ENCODE measurements at regions not wholly inside any gene's neighbourhood (a gene's known extent, or its start where the extent isn't known, plus 50 kb on each side); places are given as distances from the start of the nearest gene placed in this dataset.

- TF ChIP-seq REST (IDR thresholded peaks at IDR 0.05; ENCODE audit: low read depth) (no peak), MAX (IDR thresholded peaks at IDR 0.05) (no peak), FOXM1 (IDR thresholded peaks at IDR 0.05; ENCODE audit: borderline replicate concordance, low read depth) (no peak), YY1 (IDR thresholded peaks at IDR 0.05; ENCODE audit: low read depth) (no peak), CEBPB (IDR thresholded peaks at IDR 0.05) (no peak), CREB1 (IDR thresholded peaks at IDR 0.05; ENCODE audit: low read depth) (no peak), TAF1 (IDR thresholded peaks at IDR 0.05; ENCODE audit: low read depth) (no peak), TEAD4 (IDR thresholded peaks at IDR 0.05) (no peak), EP300 (IDR thresholded peaks at IDR 0.05; ENCODE audit: borderline replicate concordance) (no peak), ZBTB7A (IDR thresholded peaks at IDR 0.05; ENCODE audit: low read depth) (no peak), EGR1 (IDR thresholded peaks at IDR 0.05) (no peak), NFIC (IDR thresholded peaks at IDR 0.05) (no peak)
These were observed 87.1 kb upstream of the TMEM45B start for GRCh38 chr11:129728581-129728980.

Measured in Ishikawa (cell line).